Pancreas (tissue), 10 donors: ENCODE measurements at regions not wholly inside any gene's neighbourhood (a gene's known extent, or its start where the extent isn't known, plus 50 kb on each side); places are given as distances from the start of the nearest gene placed in this dataset.

Experiments used
- ATAC-seq, 4 donors: fragments of 200-7000 bp; cut with Tn5 transposase; one replicate each; pipeline versions ENCODE4 v1.8.0 to v1.9.1; 2020; ENCODE audit warnings: mild to moderate bottlenecking in 4 of 4, moderate library complexity in 4 of 4
- DNase-seq, 6 donors: peaks; one replicate each; pipeline ENCODE4 v3.0.0-alpha.2; 2020
- FAIRE-seq: peaks from 2 replicates; lab custom pipeline; 2012; peaks lifted over from hg19 to GRCh38; lab: Jason Lieb, UNC
- H3K27ac ChIP-seq, 4 donors: fragments of 200-600 bp; sonication (generic); 1 replicate in 3 of 4; 2 replicates in 1 of 4; pipeline versions ENCODE4 v1.5.0 to v1.8.0; 2020
- H3K27me3 ChIP-seq, 4 donors: fragments of 200-600 bp; one replicate each; pipeline ENCODE4 v1.8.0; 2021
- H3K36me3 ChIP-seq, 3 donors: fragments of 200-600 bp; sonication (generic) in 1 of 3; one replicate each; pipeline versions ENCODE4 v1.5.0 to v1.8.0; 2020 to 2021
- H3K4me1 ChIP-seq, 3 donors: fragments of 200-600 bp; one replicate each; pipeline ENCODE4 v1.8.0; 2021
- H3K4me3 ChIP-seq, 4 donors: fragments of 200-600 bp; sonication (generic) in 2 of 4; one replicate each; pipeline versions ENCODE4 v1.5.0 to v1.8.0; 2020 to 2021
- H3K9me3 ChIP-seq, 4 donors: fragments of 200-600 bp; one replicate each; pipeline ENCODE4 v1.8.0; 2021
- WGBS, 2 donors: extraction: QIAGEN DNeasy Blood & Tissue Kit; methylation state at CpG; one replicate each; pipeline ENCODE4 v1.1.7; 2013; 5-methylcytosine and 5-hydroxymethylcytosine counted together
- intact Hi-C, 3 donors: fragments of 100-400 bp; cut with DNase I; formaldehyde crosslinking; loops; one replicate each; pipeline versions ENCODE4 v1.11.1 to v1.14.2; 2022
- TF ChIP-seq, protein P1 (sequence below), 4 donors: fragments of 200-600 bp; sonication (generic) in 3 of 4; IDR thresholded peaks; one replicate each; pipeline versions ENCODE4 v1.5.0 to v1.8.0; 2021; ENCODE audit warnings: antibody characterized with exemption in 4 of 4
- donor health status: healthy with polysubstance abuse.
- donor health status: DM: no; HTN: no; CAD: no; lungs with moderate emphysema.
- donor health status: DM: no; HTN: no; CAD: no.
- donor health status: control.
- donor health status: control.
- donor health status: Bipolar disorder and iron deficiency.
- donor health status: DM: yes; HTN: yes; CAD: no.
- donor health status: DM: no; HTN: no; CAD: no.
- donor health status: DM: no; HTN: no; CAD: no.
- donor health status: DM: yes; HTN: yes; CAD: no.

DNA sequence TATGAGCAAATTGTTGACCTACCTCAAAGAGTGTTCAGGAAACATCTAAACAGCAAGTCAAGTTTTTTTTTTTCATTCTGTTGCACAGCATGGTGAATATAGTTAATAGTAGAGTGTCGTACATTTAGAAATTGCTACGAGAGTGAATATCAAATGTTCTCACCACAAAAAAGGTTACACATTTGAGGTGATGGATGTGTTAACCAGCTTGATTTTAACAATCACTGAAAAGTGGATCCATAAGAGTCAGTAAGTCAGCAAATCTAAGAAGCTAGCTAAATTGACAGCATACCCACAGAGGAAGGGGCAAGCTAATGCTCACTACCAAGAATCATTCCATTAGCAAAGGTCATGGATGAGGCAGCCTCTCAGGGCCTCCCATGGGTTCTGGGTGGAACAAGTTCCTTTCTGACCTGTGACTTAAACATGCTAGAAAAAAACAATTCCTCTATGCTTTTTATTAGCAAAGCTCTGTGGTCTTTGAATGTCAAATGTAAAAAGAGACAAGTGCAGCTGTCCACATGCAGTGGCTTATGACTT is 235.4 kb upstream of the CCDC179 start:
- WGBS, 2 donors, result 94 to 96% methylated on average over 2 of the region's 2 CpGs

DNA sequence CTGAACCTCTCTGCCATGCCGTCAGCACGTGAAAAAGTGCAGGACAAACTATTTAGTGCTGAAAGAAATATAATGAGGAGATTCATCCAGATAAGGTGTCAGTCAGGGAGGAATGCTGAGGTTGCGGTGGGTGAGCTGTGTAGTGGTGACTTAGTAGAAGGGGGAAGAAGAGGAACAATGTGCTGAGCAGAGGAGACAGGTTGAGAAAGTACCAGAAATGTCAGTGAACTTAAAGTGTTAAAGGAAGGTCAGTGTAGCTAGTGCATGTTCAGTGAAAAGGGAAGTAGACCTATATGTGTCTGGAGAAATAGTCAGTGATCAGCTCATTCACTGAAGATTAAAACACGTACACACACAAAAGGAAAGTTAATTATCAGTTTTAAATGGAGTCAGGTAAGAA is 237.6 kb upstream of the CCDC179 start:
- ATAC-seq, result no peak
- Histone ChIP-seq H3K27ac (no peak overlapping the region), H3K4me1 (no peaks in the 10 kb centered on the region), H3K27me3 (no peaks in the 10 kb centered on the region), H3K36me3 (no peaks in the 10 kb centered on the region), H3K9me3 (no peaks in the 10 kb centered on the region), H3K4me3 (no peak overlapping the region)
- FAIRE-seq, result no peak
- TF ChIP-seq, protein P1, sequence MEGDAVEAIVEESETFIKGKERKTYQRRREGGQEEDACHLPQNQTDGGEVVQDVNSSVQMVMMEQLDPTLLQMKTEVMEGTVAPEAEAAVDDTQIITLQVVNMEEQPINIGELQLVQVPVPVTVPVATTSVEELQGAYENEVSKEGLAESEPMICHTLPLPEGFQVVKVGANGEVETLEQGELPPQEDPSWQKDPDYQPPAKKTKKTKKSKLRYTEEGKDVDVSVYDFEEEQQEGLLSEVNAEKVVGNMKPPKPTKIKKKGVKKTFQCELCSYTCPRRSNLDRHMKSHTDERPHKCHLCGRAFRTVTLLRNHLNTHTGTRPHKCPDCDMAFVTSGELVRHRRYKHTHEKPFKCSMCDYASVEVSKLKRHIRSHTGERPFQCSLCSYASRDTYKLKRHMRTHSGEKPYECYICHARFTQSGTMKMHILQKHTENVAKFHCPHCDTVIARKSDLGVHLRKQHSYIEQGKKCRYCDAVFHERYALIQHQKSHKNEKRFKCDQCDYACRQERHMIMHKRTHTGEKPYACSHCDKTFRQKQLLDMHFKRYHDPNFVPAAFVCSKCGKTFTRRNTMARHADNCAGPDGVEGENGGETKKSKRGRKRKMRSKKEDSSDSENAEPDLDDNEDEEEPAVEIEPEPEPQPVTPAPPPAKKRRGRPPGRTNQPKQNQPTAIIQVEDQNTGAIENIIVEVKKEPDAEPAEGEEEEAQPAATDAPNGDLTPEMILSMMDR (IDR thresholded peaks at IDR 0.05), result no peak
- DNase-seq, result no peak
- 39 to 49% methylated on average over 3 to 4 of the region's 4 CpGs for WGBS, 2 donors
- intact Hi-C loops, result no loop called here

More for the DNA sequence above, 235.4 kb upstream of the CCDC179 start:
- no peak overlapping the region for H3K27ac ChIP-seq
- H3K9me3 ChIP-seq, result no peaks in the 10 kb centered on the region
- no peaks in the 10 kb centered on the region for H3K36me3 ChIP-seq
- no peaks in the 10 kb centered on the region for H3K27me3 ChIP-seq
- no peaks in the 10 kb centered on the region for H3K4me1 ChIP-seq
- TF ChIP-seq, protein P1 (IDR thresholded peaks at IDR 0.05), result no peak
- intact Hi-C loops, result no loop called here
- no peak for FAIRE-seq
- no peak for ATAC-seq
- DNase-seq, result no peak
- H3K4me3 ChIP-seq, result no peak overlapping the region

DNA sequence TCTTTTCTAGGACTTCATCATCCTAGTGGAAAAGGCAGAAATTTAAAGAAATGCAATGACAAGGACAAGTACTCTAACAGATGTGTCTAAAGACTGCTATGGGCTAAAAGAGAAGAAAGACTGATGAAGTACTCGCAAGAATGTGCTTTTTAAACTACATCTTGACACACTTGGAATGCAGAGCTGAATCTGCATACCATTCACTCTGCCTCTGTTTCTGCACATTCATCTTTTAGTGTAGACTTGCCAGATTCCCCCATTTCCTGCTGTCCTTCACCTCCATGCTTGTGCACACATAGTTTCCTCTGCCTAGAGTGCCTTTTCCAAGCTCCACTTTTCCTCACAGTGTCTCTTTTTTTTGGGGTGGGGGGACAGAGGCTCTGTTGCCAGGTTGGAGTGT is 239.0 kb upstream of the CCDC179 start:
- H3K27ac ChIP-seq, result no peak overlapping the region
- DNase-seq (no peak), ATAC-seq (no peak), FAIRE-seq (no peak)
- no peaks in the 10 kb centered on the region for H3K27me3 ChIP-seq
- TF ChIP-seq, protein P1 (IDR thresholded peaks at IDR 0.05), result no peak
- WGBS, 2 donors, result 91 to 100% methylated on average over 1 of the region's 1 CpG
- intact Hi-C loops, result no loop called here
- H3K4me1 ChIP-seq, result no peaks in the 10 kb centered on the region
- no peaks in the 10 kb centered on the region for H3K36me3 ChIP-seq
- H3K9me3 ChIP-seq, result no peaks in the 10 kb centered on the region
- no peak overlapping the region for H3K4me3 ChIP-seq

DNA sequence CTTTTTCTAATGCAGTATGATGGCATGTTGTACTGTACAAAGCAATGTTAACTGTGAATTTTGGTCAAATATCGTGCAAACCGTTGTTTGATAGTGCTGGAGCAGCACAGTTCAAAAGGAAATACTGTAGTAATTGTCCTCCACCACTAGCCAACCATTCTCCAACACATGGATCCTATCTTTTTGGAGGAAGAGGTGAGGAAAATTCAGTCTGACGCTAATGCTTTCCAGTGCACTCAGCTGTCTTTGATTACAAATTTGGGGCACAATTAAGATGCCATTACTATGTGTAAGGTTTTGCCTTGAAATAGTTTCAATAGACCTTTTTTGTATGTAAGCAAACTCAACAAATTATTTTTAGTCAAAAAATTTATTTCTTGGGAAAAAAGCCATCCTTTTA is 240.5 kb upstream of the CCDC179 start:
- no peaks in the 10 kb centered on the region for H3K4me1 ChIP-seq
- no peak overlapping the region for H3K27ac ChIP-seq
- DNase-seq, result no peak
- no peak overlapping the region for H3K4me3 ChIP-seq
- intact Hi-C loops, result no loop called here
- ATAC-seq, result no peak
- no peak for FAIRE-seq
- H3K27me3 ChIP-seq, result no peaks in the 10 kb centered on the region
- H3K36me3 ChIP-seq, result no peaks in the 10 kb centered on the region
- TF ChIP-seq, protein P1 (IDR thresholded peaks at IDR 0.05), result no peak
- no peaks in the 10 kb centered on the region for H3K9me3 ChIP-seq
- WGBS, 2 donors, result 80 to 90% methylated on average over 3 of the region's 3 CpGs

DNA sequence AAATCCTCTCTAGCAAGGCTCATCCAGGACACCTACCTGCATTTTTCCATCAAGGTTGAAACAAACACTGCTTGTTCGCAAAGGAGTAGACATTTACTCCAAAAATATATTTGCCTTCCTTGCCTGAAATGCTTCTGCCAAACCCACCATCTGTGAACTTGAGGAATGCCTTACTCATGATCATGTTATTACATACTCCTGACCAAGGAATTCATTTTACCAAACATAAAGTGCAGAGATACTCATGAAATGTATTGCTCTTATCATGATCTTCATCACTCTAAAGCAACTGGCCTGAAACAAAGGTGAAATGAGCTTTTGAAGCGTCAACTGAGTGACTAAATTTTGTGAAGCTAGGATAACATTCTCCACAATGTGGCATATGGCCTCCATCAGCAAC is 243.1 kb upstream of the CCDC179 start:
- TF ChIP-seq, protein P1 (IDR thresholded peaks at IDR 0.05), result no peak
- intact Hi-C loops, result no loop called here
- no peak overlapping the region for H3K4me3 ChIP-seq
- no peaks in the 10 kb centered on the region for H3K36me3 ChIP-seq
- no peak for ATAC-seq
- FAIRE-seq, result no peak
- no peaks in the 10 kb centered on the region for H3K27me3 ChIP-seq
- no peak for DNase-seq
- H3K27ac ChIP-seq, result no peak overlapping the region
- H3K4me1 ChIP-seq, result no peaks in the 10 kb centered on the region
- WGBS, 2 donors, result 75 to 78% methylated on average over 2 of the region's 2 CpGs
- H3K9me3 ChIP-seq, result no peaks in the 10 kb centered on the region
